K562 (cell line): ENCODE measurements at regions not wholly inside any gene's neighbourhood (a gene's known extent, or its start where the extent isn't known, plus 50 kb on each side); places are given as distances from the start of the nearest gene placed in this dataset.
"Not testable (repeated sequence)": the region's sequence is repeated elsewhere in the genome, so short reads cannot be mapped to it uniquely, and the experiment has no call there.

Experiments
- ATAC-seq: fragments of 200-7000 bp; cut with Tn5 transposase; 3 replicates; pipeline ENCODE4 v1.9.1; 2020; ENCODE audit warnings: moderate library complexity
- BruUV-seq: library from RNA; stranded (reverse); fragments of 400-500 nt; replicated peaks from 2 replicates; lab custom pipeline; 2021; lab: Mats Ljungman, UMichigan
- CTCF ChIA-PET: fragments of 300-600 bp; formaldehyde crosslinking; extraction: SDS; loops from one replicate; lab custom pipeline; 2021; ENCODE audit warnings: low intra/inter-chr PET ratio; lab: Yijun Ruan, JAX
- POLR2A ChIA-PET: fragments of 300-600, 350-650 bp; sonication (Branson Sonifier 250); formaldehyde crosslinking; extraction: SDS; loops from one replicate; lab custom pipeline; 2021; ENCODE audit warnings: antibody characterized with exemption, inconsistent platforms; lab: Yijun Ruan, JAX
- DNase-seq, 4 experiments: peaks; one replicate each; pipeline versions ENCODE4 v3.0.0 to v3.0.0-alpha.2; 2011 to 2018; ENCODE audit warnings: low spot score in 3 of 4, mixed read lengths in 3 of 4; ENCODE audit errors: extremely low read depth in 1 of 4
- FAIRE-seq: peaks from 2 replicates; lab custom pipeline; 2011; peaks lifted over from hg19 to GRCh38; lab: Jason Lieb, UNC
- H2AFZ ChIP-seq: 2 replicates; pipeline ENCODE4 v1.6.0; 2011; ENCODE audit warnings: low read depth, low read length, control low read depth, inconsistent platforms
- H3K27ac ChIP-seq: fragments of 200-600 bp; 3 replicates; pipeline ENCODE4 v1.8.0; 2011; ENCODE audit warnings: low read depth, mild to moderate bottlenecking, control low read depth, inconsistent platforms, low read length, moderate library complexity, mixed read lengths; ENCODE audit errors: extremely low read depth
- H3K27me3 ChIP-seq, 2 experiments: fragments of 300-600 bp in 1 of 2; 2 replicates in 1 of 2; 3 replicates in 1 of 2; pipeline versions ENCODE4 v1.6.0 to v1.8.0; 2011; ENCODE audit warnings: inconsistent platforms in 2 of 2, low read length in 2 of 2, mild to moderate bottlenecking in 1 of 2, mixed read lengths in 1 of 2, moderate library complexity in 1 of 2; ENCODE audit not compliant: control insufficient read depth in 2 of 2, insufficient read depth in 2 of 2
- H3K36me3 ChIP-seq: fragments of 300-600 bp; 3 replicates; pipeline ENCODE4 v1.8.0; 2011; ENCODE audit warnings: mild to moderate bottlenecking, low read length, inconsistent platforms; ENCODE audit not compliant: control insufficient read depth, insufficient read depth
- H3K4me1 ChIP-seq, 2 experiments: fragments of 200-600 bp in 1 of 2; replicated peaks in 1 of 2; 2 replicates in 1 of 2; 3 replicates in 1 of 2; pipeline versions ENCODE4 v1.5.1 to v1.8.0; 2011; ENCODE audit warnings: inconsistent platforms in 2 of 2, low read length in 2 of 2, mild to moderate bottlenecking in 1 of 2, mixed read lengths in 1 of 2, moderate library complexity in 1 of 2; ENCODE audit not compliant: control insufficient read depth in 2 of 2, insufficient read depth in 2 of 2
- H3K4me2 ChIP-seq: 2 replicates; pipeline ENCODE4 v1.6.1; 2011; ENCODE audit warnings: low read length, control low read depth, inconsistent platforms, mixed read lengths; ENCODE audit not compliant: insufficient read depth
- H3K4me3 ChIP-seq: fragments of 200-600 bp; sonication (generic), shearing (Covaris generic); 2 replicates; pipeline ENCODE4 v1.5.1; 2016; ENCODE audit warnings: control low read depth, inconsistent platforms
- H3K79me2 ChIP-seq: fragments of 200-600 bp; 3 replicates; pipeline ENCODE4 v1.8.0; 2011; ENCODE audit warnings: low read length, inconsistent platforms; ENCODE audit not compliant: control insufficient read depth, insufficient read depth
- H3K9ac ChIP-seq, 2 experiments: 2 replicates each; pipeline versions ENCODE4 v1.6.0 to v1.6.1; 2011; ENCODE audit warnings: low read depth in 2 of 2, low read length in 2 of 2, control low read depth in 1 of 2, inconsistent platforms in 1 of 2, mild to moderate bottlenecking in 1 of 2, mixed read lengths in 1 of 2; ENCODE audit not compliant: insufficient read depth in 1 of 2
- H3K9me1 ChIP-seq: one replicate; pipeline ENCODE4 v1.6.0; 2011; ENCODE audit warnings: inconsistent platforms, mild to moderate bottlenecking, low read length, moderate library complexity; ENCODE audit not compliant: control insufficient read depth, insufficient read depth
- H3K9me3 ChIP-seq: replicated peaks from 2 replicates; pipeline ENCODE4 v1.5.1; 2011; ENCODE audit warnings: low read depth, low read length, inconsistent platforms; ENCODE audit not compliant: control insufficient read depth, insufficient read depth
- H4K20me1 ChIP-seq: replicated peaks from 2 replicates; pipeline ENCODE4 v1.6.1; 2011; ENCODE audit warnings: low read length, inconsistent platforms, mixed read lengths; ENCODE audit not compliant: control insufficient read depth, insufficient read depth
- CTCF ChIP-seq, 3 experiments: IDR thresholded peaks in 2 of 3; conservative IDR thresholded peaks in 1 of 3; 2 replicates each; pipeline ENCODE4 v1.5.1; 2011 to 2012; ENCODE audit warnings: low read length in 3 of 3, mild to moderate bottlenecking in 3 of 3, control low read depth in 2 of 3, improper control_type of control experiment in 1 of 3, inconsistent platforms in 1 of 3, low read depth in 1 of 3, mixed read lengths in 1 of 3, moderate library complexity in 1 of 3; ENCODE audit not compliant: insufficient read depth in 2 of 3
- ZFP91 ChIP-seq: sonication (generic); formaldehyde crosslinking; IDR thresholded peaks from 2 replicates; pipeline ENCODE4 v1.8.0; 2022; ENCODE audit warnings: mild to moderate bottlenecking, missing genetic modification reagents
- WGBS: fragments of 100-300 bp; shearing (Covaris generic); methylation state at CpG from one replicate; pipeline ENCODE4 v1.1.6; 2016; ENCODE audit warnings: low coverage, mixed read lengths; ENCODE audit not compliant: insufficient coverage; ENCODE audit errors: missing lambda C conversion rate; 5-methylcytosine and 5-hydroxymethylcytosine counted together
- in situ Hi-C: fragments of 300-500 bp; cut with MboI; formaldehyde crosslinking; loops from 4 replicates; pipeline ENCODE4 v1.15.0; 2018; ENCODE audit warnings: inconsistent platforms, mixed read lengths
- intact Hi-C: fragments of 100-400 bp; cut with micrococcal nuclease; formaldehyde crosslinking; loops from 2 replicates; pipeline ENCODE4 v1.14.2; 2022

GRCh38 chr13:38223089-38223488 is 126.6 kb upstream of the UFM1 start (continued):
- peak in 2 of 3 experiments; percentile 15 to 22; a peak in 1 of 6 replicates for TF ChIP-seq CTCF (IDR thresholded peaks at IDR 0.05 in 2 of 3, conservative IDR thresholded peaks at IDR 0.05 in 1 of 3; ENCODE audit: insufficient read depth in 2 of 3, low read depth in 1 of 3, low read length in 3 of 3)
- TF ChIP-seq ZFP91 (CRISPR knock-in tag), result no peak

GRCh38 chr13:38221120-38221519 is 128.5 kb upstream of the UFM1 start:
- ATAC-seq, FAIRE-seq, CTCF ChIA-PET, H3K4me2 ChIP-seq, H3K36me3 ChIP-seq, H2AFZ ChIP-seq, intact Hi-C loops, H3K79me2 ChIP-seq, H3K9me3 ChIP-seq, H3K4me3 ChIP-seq, H3K27me3 ChIP-seq, H3K9me1 ChIP-seq, in situ Hi-C loops, H4K20me1 ChIP-seq, BruUV-seq, POLR2A ChIA-PET, H3K27ac ChIP-seq, DNase-seq, H3K4me1 ChIP-seq, H3K9ac ChIP-seq: not testable (repeated sequence)
- no CpG with 5 or more reads among the region's 1 CpG for WGBS
